Stimulated activated CD4-positive, alpha-beta T cell treated with anti-CD3 and anti-CD28 coated beads, Interleukin-15, amount 100 ng/mL, for 48 hours (primary cell): ENCODE measurements at regions not wholly inside any gene's neighbourhood (a gene's known extent, or its start where the extent isn't known, plus 50 kb on each side); places are given as distances from the start of the nearest gene placed in this dataset.
A peak's percentile ranks its signal among the peaks of the same experiment; 100 is the strongest.

Experiments used
- DNase-seq, 2 donors: peaks; one replicate each; pipeline ENCODE4 v3.0.0-alpha.2; 2020; ENCODE audit warnings: low read depth in 2 of 2

DNA sequence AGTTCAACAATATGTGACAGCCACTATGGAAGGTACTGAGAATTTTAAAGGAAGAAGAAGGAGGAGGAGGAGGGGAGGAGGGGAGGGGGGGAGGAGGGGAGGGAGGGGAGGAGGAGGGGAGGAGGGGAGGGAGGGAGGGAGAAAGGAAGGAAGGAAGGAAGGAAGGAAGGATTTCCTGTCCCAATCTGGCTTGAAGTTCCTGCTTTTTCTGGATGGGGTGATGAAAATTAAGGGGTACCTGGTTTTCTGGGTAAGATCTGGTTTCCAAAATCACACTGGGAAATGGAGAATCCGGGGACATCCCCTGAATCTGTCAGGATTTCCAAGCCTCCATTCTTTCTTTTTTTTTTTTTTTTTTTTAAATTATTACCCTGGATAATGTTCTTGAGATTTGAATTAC lies 271.8 kb downstream of the MTX2 start:
- DNase-seq = no peak

DNA sequence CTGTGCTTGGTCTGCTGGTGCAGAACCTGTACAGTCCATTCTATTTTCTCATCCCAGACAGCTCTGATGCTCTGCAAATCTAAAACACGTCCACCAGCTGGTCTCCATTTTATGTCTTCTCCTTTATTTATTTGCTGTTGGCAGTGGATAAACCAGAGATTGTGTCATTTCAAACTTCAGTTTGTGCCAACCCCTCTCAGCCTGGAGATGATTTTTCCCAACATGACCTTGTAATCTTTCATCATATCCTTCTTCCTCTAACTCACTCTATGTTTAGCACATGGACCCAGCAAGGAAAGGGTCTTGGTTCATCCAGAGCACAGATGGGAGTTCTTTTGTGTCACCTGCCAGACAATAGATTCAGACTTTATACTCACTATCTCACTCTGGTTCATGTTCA lies 273.2 kb downstream of the MTX2 start:
- no peak for DNase-seq

DNA sequence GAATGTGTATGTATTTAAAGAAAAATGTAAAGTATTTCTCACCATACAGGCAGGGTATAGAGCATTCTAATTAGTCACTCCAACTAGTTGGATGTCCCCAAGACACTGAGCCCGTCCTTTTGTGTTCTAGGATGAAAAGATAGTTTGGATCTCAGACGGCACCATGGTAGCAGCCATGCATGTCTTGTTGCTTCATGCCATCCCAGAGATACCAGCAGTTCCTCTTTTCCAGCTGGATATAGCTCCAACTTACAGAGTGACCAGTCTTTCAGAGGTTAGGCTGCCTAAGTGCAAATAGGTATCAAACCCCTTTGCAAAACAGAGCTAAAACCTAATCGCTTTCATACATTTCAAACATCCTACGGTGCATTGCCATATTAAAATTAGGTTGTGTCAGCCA lies 275.3 kb downstream of the MTX2 start:
- no peak for DNase-seq

DNA sequence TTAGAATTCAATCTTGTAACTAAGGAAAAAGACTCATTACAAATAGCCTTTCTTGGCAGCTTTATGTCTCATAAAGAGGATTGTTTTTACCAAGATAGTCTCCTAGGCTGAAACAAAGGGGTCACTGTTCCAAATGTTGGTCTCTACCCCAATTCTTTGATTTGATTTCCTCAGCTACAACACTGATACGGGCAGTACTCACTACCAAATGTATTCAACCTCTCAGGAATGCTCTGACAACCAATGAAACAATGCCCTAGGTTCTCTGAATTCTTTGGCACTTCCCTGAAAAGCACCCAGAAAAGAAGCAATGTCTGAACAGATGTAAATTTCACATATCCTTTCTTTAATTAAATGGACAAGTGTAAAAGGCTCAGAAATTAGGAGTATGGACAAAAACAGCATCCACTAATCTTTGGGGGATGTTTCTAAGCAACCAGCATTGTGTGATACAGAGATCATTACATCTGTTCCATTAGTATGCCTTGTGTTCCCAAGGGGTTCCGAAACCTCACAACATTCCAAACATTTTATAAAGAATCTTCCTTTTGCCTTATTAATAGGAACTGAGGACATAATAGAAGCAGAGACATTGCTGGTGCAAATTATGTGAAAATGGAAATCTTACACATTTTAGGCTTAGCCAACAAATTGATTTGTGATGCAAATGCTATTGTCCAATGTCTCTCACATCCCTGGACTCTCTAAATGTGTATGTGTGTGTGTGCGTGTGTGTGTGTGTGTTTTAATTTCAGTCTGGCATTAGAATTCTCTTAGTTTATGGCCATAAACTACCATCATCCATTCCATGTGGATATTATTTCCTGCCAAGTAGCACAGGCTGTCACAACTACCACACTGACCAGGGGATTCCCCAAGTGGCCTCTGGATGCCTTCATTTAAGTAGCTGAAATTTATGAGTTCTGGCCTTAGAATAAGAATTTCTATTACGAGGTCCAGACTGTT lies 276.0 kb downstream of the MTX2 start:
- no peak for DNase-seq

DNA sequence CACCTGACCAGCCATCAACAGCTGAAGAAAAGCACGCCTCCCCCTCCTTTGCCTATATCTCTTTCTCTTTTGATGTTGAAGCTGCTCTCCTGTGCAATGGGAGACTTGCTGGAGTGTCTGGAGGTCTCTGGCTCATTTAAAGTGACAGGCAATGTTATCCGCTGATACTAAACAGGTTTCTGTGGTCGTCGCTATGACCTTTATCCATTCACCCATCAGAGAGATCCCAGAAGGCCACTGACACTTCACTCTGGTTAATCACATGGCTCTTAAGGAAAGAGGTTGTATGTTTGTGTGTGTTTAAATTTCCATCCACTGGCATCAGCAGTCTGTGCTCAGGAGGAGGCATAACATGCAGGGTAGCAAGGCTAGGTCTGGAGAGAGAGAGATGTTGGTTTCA lies 277.3 kb downstream of the MTX2 start:
- DNase-seq = no peak

DNA sequence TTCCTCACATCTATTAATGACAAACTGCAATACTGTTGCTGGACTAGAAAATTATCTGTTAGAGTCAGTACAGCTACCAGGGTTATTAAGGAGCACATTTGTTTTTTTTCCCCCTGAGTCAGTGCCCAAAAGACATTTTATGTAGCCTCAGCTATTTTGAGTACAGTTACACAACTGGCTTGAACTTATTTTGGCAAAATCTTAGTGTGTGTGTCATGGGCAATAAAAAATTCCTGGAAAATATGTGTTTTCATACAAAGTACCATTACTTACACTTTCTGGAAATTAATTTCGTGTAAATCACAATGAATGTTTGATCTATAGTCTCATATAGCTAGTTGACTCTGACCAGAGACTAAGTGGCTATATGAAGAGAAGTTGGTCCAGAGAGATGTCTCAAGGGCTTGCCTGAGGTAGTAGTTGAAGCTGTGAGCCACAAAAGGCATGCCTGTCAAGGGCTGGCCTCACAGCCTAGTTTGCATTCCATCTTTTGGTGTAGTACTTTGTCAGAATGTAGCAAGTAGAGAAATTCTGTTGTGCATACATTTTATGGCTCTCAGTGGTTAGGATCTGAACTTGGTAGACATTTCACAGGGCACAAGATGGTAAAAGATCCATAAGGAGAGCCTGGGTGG lies 283.4 kb downstream of the MTX2 start:
- no peak for DNase-seq

DNA sequence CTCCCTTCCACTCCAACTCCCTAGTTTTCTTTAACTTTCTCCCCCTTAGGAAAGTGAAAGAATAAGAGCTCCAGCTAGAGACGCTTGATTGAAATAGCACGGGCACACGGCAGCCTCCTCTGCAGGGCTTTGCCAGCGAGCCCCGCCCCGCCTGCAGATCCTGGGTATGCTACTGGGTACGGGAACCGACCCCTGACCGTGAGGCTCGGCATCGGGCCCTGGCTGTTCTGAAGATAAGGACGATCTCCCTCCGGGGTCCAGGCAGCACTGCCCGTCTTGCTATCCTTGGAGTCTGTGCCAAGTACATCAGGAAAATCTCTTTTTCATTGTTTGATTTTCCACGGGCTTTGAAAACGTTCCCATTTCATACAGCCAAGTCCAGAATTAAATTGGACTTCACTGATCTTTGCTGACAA lies 284.5 kb downstream of the MTX2 start:
- peak in 1 of 2 donors; percentile 12 for DNase-seq

DNA sequence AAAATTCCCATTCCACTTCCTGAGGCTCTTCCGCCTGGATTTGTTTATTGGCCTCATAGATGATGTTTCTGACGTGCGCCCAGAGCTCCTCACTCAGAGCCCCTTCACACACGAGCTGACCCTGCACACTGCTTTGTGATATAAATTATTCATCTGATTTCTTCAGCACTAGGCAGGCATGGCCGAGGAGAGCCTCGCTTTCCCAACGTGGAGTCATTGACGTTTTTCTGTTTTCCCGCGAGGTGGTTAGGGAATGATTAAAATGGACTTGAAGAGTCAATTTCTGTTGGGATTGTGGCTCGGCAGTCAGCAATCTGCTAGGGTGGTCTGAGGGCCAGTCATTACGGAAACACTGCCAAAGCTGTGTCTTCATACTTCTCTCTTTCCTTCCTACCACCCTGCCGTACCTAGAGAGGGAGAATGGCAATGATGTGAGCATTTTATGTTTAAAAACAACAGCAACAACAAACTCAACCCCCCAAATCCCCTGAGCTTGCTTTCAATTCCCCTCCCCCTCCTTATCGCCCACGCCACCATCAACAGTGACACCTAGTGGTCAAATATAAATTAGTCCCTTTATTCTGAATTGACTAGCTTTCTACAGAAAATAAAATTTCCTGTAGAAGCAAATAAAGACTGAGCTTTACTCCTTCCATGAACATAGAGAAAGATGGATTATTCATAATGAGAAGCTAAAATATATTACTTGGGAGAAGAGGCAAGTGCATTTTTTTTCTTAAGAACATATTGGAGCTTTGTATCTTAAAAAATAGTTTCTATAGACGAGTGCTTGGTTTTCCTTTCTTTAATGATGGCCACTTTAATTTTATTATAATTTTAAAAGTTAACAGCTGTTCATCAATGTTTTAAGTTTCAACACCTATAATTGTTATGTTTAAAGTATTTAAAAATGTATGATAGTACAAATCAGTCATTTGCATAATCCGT lies 285.1 kb downstream of the MTX2 start:
- DNase-seq = peak in 1 of 2 donors; percentile 1

DNA sequence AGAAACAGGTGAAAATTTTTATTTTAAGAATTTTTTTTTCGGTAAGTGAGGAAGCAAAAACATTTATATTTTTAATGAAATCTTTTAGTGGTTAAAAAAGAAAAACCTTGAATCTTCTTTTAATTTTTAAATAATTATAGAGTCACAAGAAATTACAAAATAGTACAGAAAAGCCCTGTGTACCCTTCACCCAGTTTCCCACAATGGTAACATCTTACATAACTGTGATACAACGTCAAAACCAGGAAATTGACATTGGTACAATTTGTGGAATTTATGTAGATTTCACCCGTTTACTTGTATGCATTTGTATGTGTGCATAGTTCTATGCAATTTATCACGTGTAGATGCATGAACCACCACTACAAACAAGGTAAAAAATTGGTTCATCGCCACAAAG lies 285.9 kb downstream of the MTX2 start:
- no peak for DNase-seq

DNA sequence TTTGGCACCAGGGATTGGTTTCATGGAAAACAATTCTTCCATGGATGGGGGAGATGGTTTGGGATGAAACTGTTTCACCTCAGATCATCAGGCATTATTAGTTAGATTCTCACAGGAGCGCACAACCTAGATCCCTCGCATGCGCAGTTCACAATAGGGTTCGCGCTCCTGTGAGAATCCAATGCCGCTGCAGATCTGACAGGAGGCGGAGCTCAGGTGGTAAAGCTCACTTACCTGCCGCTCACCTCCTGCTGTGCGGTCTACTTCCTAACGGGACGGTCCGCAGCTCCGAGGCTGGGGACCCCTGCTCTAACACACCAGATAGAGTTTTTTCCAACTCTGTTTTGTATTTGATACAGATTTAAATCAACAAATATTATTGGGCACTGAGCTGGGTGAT lies 286.5 kb downstream of the MTX2 start:
- DNase-seq = no peak

DNA sequence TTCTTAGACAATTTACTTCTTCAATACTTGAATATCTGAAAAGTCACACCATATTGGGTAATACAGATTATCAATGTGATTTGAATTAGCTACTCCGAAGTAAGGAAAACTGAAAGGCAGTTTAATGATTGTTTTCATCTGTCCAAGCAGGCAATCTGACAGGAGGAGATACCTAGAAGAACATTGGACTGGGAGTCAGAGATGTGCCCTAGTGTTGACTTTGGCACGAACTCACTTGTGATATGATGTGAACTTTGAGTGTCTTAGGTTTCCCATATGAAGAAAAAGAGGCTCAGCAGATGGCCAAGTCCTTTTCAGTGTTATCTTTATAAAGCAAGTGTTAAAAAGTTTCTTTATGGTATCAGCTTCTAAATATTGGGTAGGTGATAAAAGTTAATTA lies 287.1 kb downstream of the MTX2 start:
- no peak for DNase-seq

DNA sequence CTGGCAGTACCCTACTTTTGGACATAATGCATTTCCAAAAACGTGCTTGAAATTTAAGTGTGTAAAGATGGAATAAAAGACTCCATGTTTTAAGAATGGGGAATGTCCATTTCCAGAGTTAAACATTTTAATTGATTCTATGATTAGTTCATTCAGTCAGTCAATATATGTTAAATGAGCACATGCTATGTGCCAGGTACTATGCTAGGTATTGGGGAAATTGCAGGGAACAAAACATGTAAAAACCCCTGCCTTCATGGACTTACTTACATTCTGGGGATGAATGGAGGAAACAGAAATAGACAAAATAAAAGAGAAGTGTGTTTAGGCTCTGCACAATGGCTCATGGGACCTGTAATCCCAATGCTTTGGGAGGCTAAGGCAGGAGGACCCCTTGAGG lies 288.6 kb downstream of the MTX2 start:
- no peak for DNase-seq

DNA sequence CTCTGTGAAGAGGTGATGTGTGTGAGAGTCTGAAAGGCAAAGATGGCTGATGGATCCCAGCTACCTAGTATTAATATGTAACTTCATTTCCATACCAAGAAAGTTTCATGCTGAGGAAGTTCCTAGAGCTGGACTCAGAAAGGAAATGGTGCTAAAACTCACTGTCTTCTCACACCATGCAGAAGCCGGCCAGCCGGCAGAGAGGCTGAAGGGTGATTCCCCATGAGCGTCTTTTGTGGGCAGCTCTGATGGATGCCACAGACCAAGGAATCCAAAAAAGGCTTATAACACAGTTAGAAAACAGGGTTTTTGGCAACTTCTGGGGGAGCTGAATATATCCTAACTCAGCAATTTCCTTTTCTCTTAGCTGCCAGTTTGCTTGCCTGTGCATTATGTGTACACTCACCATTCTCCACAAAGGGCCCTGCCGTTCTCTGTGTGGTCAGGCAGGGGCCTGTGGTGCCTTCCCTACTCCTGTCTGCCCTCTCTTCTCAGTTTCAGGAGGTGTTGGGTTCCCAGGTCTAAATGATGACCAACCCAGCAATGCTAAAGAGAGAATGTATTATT lies 289.4 kb downstream of the MTX2 start:
- no peak for DNase-seq

DNA sequence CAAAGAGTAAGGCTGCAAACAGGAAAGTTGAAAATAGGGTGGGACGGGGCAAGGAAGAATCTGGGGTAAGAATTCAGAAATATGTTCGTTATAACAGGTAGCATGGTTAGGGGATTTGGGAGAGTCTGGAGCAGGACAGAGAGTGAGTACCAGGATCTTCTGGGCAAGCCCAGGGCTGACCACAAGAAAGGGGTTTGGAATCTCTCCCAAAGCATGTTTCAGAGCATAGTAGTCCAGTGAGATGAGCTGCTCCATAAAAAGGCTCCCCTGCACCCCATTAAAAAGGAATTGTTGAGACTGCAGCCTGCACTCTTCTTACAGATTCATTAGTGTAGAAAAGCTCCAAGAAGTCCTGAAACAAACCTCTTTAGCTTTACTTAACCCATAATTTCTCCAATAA lies 291.1 kb downstream of the MTX2 start:
- no peak for DNase-seq

DNA sequence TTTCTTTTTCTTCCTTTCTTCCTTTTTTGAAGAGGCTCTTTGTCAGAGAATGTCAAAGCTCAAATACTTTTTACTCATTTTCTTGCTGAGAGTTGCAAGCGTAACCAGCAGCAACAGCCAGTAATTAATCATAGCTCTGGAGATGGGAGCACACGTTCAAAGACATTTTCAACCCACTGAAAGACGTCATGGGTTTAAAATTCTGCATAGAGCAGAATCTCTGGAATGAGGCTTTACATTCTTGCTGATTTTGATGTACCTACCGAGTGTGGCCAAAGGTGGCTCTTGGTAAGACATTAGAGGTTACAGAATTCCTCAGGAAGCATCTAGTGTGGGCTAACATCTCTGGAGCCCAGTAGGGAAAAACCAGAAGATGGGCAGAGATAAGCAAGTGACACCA lies 292.5 kb downstream of the MTX2 start:
- DNase-seq = no peak

DNA sequence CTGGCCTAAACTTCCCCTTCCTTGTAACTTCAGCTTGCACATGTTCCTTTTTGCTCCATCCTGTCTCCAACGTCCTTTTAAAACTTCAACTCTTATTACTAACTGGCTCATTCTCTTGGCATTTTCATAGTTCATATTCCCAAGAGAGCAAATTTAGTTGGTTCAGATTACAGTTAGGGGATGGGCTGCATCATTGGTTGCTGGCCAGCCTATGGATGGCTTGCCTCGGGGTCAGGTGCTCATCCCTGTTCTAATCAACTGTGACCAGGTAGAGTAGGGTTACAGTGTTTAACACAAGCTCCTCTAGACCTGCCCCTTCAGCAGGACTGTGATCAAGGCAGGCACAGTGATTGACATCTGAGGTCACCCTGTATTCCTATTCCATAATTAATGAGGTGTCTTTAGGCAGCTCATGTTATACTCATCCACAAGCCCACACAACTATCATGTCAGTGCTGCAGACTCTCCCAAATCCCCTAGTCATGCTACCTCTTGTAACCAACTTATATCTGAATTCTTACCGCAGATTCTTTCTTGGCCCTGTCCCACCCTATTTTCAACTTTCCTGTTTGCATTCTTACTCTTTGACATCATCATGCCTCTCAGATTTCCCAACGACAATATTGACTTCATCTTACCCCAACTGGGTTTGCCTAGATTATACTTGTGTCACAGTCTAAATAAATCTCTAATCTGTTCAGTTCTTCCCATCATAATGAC lies 293.3 kb downstream of the MTX2 start:
- no peak for DNase-seq

DNA sequence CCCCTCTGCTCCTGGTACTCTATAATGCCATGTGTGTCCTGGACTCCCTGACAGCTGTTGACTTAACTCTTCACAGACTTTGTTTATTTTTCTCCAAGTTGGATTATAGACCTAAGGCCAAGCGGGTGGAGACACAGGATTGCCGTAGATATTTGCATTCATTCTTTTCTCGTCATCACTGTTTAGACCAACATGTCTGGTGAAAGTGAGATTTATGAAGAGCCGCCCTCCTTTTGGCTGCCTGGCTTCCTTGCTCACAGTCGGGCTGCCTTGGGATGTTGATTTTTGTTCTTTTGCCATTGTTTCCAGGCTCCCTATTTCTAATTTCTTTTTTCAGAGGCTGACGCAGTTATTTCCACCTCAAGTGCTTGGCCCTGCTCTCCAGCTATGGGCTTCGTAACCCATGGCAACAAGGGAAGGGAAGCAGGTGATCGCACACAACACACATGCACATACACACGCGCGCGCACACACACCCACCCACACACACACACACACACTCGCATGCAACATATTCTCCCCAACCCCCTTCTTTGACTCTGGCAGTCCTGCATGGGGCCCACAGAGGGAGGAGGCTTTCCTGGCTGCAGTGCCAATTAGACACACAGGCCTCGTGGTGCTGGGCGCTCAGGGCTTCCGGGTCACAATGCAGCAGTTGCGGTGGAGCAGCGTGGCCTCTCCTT lies 296.5 kb downstream of the MTX2 start:
- no peak for DNase-seq

DNA sequence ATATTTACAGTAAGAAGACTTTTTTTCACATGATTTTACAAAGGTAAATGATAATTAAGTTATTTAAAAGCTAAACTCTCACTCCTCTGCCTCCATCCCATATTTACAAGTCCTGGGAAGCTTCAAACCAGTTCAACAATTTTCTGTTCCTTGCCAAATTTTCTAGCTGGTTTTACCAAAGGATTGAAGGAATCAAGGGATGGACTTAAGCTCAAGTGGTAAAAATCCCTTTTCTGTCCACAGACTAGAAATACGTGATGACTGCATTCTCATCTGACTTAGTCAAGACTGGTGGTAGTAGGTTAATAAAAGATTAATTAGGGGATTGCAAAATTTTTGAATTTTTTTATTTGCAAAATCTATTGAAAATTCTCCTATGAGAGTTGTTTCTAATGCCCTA lies 297.3 kb downstream of the MTX2 start:
- DNase-seq = no peak

DNA sequence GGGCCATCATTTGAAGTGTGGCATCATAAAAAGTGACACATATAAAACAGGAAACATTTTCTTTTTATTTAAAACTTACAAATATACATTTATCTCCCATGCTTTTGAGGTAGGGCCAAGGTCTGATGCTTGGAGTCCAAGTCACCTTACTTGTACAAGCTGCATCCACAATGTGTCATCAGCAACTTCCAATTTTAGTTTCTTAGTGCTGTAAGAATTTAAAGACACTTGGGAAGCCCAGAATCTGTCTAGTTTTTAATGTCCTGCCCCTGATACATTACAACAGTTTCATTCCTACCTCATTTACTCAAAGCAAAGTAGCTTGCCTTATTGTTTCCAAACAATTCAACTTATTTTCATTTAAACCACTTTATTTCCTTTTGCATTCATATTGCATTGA lies 297.7 kb downstream of the MTX2 start:
- no peak for DNase-seq

DNA sequence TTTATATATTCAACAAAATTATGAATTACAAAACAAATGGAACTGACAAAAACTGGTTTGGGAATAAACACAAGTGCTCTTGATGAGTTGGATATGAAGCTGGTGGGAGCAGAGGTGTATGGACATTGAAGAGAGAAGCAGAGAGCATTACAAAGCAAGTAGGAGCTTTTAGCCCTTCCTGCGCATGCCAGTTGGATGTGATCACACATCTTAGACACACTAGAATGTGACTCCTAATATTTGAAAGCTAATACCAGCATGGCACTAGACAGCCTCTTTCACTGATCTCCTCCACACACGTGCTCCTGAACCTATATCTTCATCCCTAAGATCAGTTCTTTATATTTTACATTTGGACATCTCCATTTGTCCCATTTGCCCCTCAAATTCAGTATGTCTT lies 298.1 kb downstream of the MTX2 start:
- no peak for DNase-seq

DNA sequence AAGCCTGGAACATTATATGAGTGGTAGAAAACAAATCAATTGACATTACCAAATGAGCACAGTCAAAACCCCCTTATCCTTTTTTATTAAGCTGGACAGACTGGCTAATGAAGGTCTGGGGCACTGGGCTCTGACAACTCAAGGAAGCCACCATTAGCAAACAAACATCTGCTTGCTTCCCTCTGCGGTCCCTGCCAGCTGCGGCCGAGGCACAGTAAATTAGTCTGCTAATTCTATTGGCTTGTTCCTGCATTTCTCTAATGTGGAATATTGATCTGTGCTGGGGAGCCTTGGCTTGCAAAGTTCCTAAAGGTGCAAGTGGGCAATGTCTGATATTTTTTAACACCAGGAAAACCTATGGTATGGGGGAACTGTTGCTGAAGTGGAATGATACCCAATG lies 300.3 kb downstream of the MTX2 start:
- DNase-seq = no peak
